A172 (cell line): ENCODE measurements at regions not wholly inside any gene's neighbourhood (a gene's known extent, or its start where the extent isn't known, plus 50 kb on each side); places are given as distances from the start of the nearest gene placed in this dataset.

Source experiments
- DNase-seq: peaks from one replicate; pipeline ENCODE4 v3.0.0-alpha.2; 2015; ENCODE audit warnings: low spot score

DNA sequence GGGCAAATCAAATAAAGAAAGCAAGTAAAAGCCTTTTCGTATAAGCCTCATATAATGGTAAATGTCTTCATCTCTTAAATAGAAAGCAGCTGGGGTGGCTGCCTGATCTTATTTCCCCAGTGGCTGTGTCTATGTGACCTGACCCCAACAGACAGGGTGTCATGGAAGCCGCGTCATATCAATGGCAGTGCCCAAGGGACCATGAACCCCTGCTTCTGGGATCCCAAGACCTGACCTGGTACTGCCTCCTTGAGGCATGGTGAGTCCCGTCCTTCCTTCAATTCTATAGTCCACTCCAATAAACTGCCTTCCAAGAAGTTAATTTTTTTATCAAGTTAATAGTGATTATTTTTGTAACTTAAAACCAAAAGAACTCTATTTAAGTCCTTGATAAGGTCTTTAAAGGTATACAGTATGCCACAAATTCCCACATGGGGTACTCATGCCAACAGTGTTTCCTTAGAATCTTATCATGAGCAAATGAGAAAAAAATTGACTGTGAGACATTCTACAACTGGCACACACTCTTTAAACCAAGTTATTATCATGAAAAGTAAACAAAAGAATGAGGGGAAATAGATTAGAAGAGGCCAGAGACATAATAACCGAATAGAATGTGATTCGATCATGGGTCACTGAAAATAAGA, 104.6 kb downstream of the ADSS2 start:
- no peak for DNase-seq

DNA sequence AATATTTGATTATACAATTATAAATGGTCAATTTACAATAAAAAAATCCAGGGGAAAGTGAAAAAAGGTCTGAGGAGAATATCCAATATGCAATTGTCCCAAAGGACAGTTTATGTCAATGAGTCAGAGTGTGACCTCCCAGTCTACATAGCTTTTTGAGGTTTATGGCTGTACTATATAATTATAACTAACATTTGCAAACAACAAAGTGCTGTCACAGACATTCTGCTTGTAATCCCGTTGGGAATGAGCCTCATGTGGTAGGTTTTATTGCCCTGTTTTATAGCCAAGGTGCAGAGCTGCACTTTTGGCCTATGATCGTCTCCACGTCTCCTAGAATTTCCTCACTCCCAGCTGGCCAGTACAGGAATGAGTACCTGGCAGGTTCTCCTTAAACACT, 103.8 kb downstream of the ADSS2 start:
- peak; percentile 72 for DNase-seq

DNA sequence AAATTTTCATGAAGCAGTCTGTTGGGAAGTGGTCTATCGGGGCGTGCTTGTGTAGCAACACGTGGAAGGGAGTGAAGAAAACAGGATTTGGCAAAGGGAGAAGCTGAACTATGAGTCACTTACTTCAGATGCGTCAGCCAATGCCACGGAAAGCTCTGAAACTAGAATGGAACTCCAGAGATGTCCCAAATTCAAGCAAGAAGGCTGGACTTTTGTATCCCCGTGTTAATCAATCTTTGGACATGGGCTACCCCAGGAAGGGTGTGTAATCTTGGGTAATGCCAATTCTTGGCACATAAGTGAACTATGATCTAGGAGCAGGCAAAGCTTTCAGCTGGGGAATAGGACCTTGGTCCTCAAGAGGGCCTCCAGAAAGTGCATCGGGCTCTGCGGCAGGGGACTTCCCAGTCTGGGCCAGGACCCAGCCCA, 102.6 kb downstream of the ADSS2 start:
- DNase-seq = peak; percentile 81

DNA sequence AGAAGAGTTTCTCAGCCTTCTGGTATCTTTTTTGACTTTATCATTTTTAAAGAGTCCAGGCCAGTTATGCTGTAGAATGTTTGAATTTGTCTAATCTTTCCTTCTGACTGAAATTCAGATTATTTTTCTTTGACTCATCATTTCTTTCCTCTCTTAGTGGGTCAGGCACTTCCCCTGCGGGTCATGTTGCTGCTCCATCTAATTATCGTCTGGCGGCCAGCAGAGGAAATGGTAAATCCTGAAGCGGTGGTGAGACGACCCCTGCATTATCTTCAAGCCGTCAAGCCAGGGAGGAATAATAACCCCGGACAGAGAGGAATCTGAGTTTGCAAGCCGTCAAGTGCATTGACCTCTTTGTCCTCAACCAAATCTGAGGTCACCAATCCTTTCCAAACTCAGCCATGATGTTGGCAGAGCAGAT, 102.1 kb downstream of the ADSS2 start:
- peak; percentile 53 for DNase-seq

DNA sequence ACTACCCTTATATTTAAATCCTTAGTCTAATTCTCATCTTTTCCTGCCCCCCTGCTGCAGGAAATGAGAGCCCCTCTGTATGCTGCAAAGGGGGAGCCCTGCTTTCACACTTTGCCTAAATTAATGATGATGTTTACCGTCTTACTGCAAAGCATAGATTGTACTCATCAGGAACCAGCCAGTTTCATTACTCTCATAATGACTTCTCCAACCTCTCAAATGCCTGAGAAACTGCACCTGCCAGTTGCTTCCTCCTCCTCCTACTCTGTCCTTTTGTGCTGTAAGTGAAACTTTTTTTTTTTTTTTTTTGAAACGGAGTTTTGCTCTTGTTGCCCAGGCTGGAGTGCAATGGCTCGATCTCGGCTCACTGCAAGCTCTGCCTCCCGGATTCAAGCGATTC, 101.7 kb downstream of the ADSS2 start:
- DNase-seq = no peak

DNA sequence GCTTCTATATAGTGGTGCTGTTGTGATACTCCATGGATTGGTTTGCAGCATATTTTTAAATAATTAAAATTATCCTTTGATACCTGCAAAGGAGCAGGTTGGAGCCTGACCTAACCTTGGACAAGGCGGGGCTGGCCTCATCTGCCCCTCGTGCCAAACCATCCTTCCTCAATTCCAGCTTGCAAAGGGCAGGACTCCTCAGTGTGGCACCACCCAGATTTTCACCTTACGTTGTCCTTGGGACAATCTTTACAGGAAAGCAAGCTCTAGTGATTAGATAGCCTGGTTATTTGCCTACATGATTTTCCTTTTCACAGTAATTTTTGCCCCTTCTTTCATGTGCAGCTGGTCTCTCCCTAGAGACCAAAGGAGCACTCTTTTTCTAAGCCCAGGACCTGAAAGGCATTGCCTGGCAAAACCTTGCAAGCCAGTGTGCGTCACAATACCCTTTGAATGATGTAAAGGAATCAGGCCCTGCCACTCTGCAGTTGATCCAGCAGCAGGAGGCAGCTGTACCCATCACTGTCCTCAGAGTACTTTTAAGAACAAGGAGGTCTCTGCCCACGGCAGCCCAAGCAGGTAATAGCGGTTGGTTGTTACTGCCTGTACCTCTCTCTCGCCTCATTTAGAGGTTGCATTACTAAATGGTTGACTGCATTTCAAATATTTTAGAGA, 99.4 kb downstream of the ADSS2 start:
- no peak for DNase-seq

DNA sequence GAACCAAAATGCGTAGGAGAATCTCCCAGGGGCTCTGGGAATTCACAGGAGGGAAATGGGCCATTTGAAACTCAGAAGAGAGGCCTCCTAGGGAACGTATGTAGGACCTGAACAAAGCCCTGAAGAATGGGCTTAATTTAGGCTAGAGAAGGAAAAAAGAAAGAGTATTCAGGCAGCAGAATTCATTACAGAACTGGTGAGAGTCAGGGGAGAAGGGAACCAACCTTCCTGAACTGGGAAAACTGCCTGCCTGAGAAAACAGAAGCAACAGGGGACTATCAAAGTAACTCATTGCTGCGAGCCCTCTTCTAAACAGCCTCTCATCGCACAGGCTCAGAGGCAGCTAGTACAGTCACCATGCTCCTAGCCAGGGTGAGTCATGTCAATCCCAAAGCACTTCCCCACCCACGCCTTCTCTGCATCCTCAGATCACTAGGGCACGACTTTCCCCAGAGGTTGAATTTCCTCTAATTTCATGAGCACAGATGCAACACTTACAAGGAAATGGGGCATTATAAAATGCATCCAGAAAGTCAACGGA, 98.1 kb downstream of the ADSS2 start:
- DNase-seq = peak; percentile 96

DNA sequence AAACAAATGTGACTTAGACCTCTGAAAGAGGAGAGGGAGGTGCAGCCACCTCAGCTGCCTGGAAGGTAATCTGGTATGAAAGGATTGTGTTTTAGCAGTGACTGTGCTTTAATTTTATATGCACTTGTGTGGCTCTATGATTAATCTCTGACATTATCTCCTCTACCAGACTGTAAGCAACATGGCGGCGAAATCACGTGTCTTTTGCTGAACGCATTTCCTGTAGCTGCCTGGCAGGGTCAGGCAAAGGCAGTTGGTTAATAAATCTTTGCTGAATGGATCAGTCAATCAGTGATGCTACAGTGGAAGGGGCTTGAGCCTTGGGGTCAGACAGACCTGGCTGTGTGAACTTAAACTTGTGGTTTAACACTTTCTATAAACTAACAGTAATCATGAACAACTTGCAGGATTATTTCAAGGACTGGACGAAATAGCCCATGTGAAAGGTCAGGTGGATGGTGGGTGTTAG, 96.9 kb downstream of the ADSS2 start:
- DNase-seq = peak; percentile 56

DNA sequence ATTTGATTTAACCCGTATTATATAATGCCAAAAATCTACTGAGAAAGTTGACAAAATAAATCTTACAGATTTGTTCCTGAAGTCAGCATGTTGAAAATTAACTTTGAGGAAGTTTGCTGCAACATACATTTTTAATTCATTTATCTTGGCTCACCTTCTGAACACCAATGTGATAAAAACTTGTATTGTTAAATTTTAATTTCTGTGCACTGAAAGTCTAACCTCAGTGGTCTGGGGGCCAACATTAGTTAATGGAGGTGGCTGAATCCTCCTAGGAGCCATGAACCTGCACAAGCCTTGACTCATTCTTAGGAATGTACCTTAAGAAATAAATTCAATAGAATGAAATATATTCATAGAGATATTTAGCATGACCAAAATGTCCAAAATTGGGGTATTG, 95.3 kb downstream of the ADSS2 start:
- no peak for DNase-seq
